Islet precursor cell (in vitro differentiated cells): ENCODE measurements at regions not wholly inside any gene's neighbourhood (a gene's known extent, or its start where the extent isn't known, plus 50 kb on each side); places are given as distances from the start of the nearest gene placed in this dataset.
"Not testable (repeated sequence)": the region's sequence is repeated elsewhere in the genome, so short reads cannot be mapped to it uniquely, and the experiment has no call there.

ENCODE experiments used
- DNase-seq: peaks from one replicate; pipeline ENCODE4 v3.0.0-alpha.2; 2018

- DNase-seq = no peak
Measured at GRCh38 chr12:25328072-25328712, 77.5 kb upstream of the KRAS start.

GRCh38 chr12:25327321-25327720 lies 76.6 kb upstream of the KRAS start:
- DNase-seq = no peak

GRCh38 chr12:25326326-25326725 lies 75.6 kb upstream of the KRAS start:
- DNase-seq = no peak

- no peak for DNase-seq
Measured at GRCh38 chr12:25324861-25325260, 74.1 kb upstream of the KRAS start.

- DNase-seq = no peak
Measured at GRCh38 chr12:25323581-25323982, 72.9 kb upstream of the KRAS start.

GRCh38 chr12:25322918-25323531 lies 72.3 kb upstream of the KRAS start:
- no peak for DNase-seq

GRCh38 chr12:25322351-25322750 lies 71.6 kb upstream of the KRAS start:
- no peak for DNase-seq

GRCh38 chr12:25321772-25322171 lies 71.0 kb upstream of the KRAS start:
- DNase-seq = no peak

- no peak for DNase-seq
Measured at GRCh38 chr12:25320123-25321006, 69.6 kb upstream of the KRAS start.

GRCh38 chr12:25319233-25319984 lies 68.7 kb upstream of the KRAS start:
- no peak for DNase-seq

- no peak for DNase-seq
Measured at GRCh38 chr12:25317553-25317952, 66.8 kb upstream of the KRAS start.

- no peak for DNase-seq
Measured at GRCh38 chr12:25315388-25315787, 64.7 kb upstream of the KRAS start.

- DNase-seq = not testable (repeated sequence)
Measured at GRCh38 chr12:25313266-25313990, 62.7 kb upstream of the KRAS start.

GRCh38 chr12:25311506-25311905 lies 60.8 kb upstream of the KRAS start:
- DNase-seq = no peak

- DNase-seq = not testable (repeated sequence)
Measured at GRCh38 chr12:25310071-25310470, 59.3 kb upstream of the KRAS start.

GRCh38 chr12:25308756-25309155 lies 58.0 kb upstream of the KRAS start:
- no peak for DNase-seq

GRCh38 chr12:25307818-25308217 lies 57.1 kb upstream of the KRAS start:
- no peak for DNase-seq

- no peak for DNase-seq
Measured at GRCh38 chr12:25301798-25302197, 51.1 kb upstream of the KRAS start.
